Stimulated activated CD8-positive, alpha-beta memory T cell treated with anti-CD3 and anti-CD28 coated beads, Interleukin-7, amount 100 ng/mL, for 48 hours (primary cell): ENCODE measurements at regions not wholly inside any gene's neighbourhood (a gene's known extent, or its start where the extent isn't known, plus 50 kb on each side); places are given as distances from the start of the nearest gene placed in this dataset.

Experiments used
- DNase-seq, 2 donors: peaks; one replicate each; pipeline ENCODE4 v3.0.0-alpha.2; 2020; ENCODE audit warnings: low read depth in 1 of 2; ENCODE audit errors: extremely low read depth in 1 of 2

GRCh38 chr1:199264911-199265310 lies 626.1 kb downstream of the PTPRC start:
- DNase-seq: no peak

- no peak for DNase-seq
These were observed 626.5 kb downstream of the PTPRC start for GRCh38 chr1:199265319-199265718.

GRCh38 chr1:199269241-199269640 lies 630.4 kb downstream of the PTPRC start:
- no peak for DNase-seq

GRCh38 chr1:199272139-199272544 lies 633.3 kb downstream of the PTPRC start:
- no peak for DNase-seq

- no peak for DNase-seq
These were observed 633.8 kb downstream of the PTPRC start for GRCh38 chr1:199272628-199273086.

- DNase-seq: no peak
These were observed 635.1 kb downstream of the PTPRC start for GRCh38 chr1:199273837-199274379.

- no peak for DNase-seq
These were observed 640.2 kb downstream of the PTPRC start for GRCh38 chr1:199279067-199279466.

- DNase-seq: no peak
These were observed 641.2 kb downstream of the PTPRC start for GRCh38 chr1:199279872-199280645.

- DNase-seq: no peak
These were observed 644.0 kb downstream of the PTPRC start for GRCh38 chr1:199282751-199283305.

GRCh38 chr1:199283794-199284193 lies 645.0 kb downstream of the PTPRC start:
- no peak for DNase-seq

GRCh38 chr1:199287206-199287605 lies 648.4 kb downstream of the PTPRC start:
- DNase-seq: no peak

GRCh38 chr1:199287647-199288046 lies 648.8 kb downstream of the PTPRC start:
- DNase-seq: no peak

- DNase-seq: no peak
These were observed 651.3 kb downstream of the PTPRC start for GRCh38 chr1:199290186-199290585.

- no peak for DNase-seq
These were observed 652.3 kb downstream of the PTPRC start for GRCh38 chr1:199291022-199291740.

GRCh38 chr1:199292896-199293295 lies 654.1 kb downstream of the PTPRC start:
- no peak for DNase-seq

GRCh38 chr1:199295107-199295506 lies 656.3 kb downstream of the PTPRC start:
- no peak for DNase-seq

- DNase-seq: no peak
These were observed 658.3 kb downstream of the PTPRC start for GRCh38 chr1:199297174-199297573.

- no peak for DNase-seq
These were observed 659.0 kb downstream of the PTPRC start for GRCh38 chr1:199297887-199298286.

GRCh38 chr1:199298825-199299224 lies 660.0 kb downstream of the PTPRC start:
- DNase-seq: no peak

GRCh38 chr1:199301472-199302217 lies 662.8 kb downstream of the PTPRC start:
- no peak for DNase-seq

GRCh38 chr1:199302554-199302953 lies 663.7 kb downstream of the PTPRC start:
- DNase-seq: no peak
